Esophagus squamous epithelium (tissue), 5 donors: ENCODE measurements at regions not wholly inside any gene's neighbourhood (a gene's known extent, or its start where the extent isn't known, plus 50 kb on each side); places are given as distances from the start of the nearest gene placed in this dataset.

Experiments used
- DNase-seq: peaks from one replicate; lab custom pipeline; 2025; lab: John Stamatoyannopoulos, UW
- H3K27ac ChIP-seq, 4 donors: fragments of 200-600 bp; sonication (generic); one replicate each; pipeline ENCODE4 v1.5.1; 2016 to 2019; ENCODE audit warnings: mild to moderate bottlenecking in 1 of 4
- H3K27me3 ChIP-seq, 4 donors: fragments of 200-600 bp; sonication (generic); 1 replicate in 3 of 4; 2 replicates in 1 of 4; pipeline versions ENCODE4 v1.5.1 to v1.6.0; 2017 to 2021; ENCODE audit warnings: antibody characterized with exemption in 1 of 4
- H3K36me3 ChIP-seq, 3 donors: fragments of 200-600 bp; sonication (generic); one replicate each; pipeline ENCODE4 v1.5.1; 2016 to 2019
- H3K4me1 ChIP-seq, 3 donors: fragments of 200-600 bp; sonication (generic); one replicate each; pipeline ENCODE4 v1.5.1; 2017 to 2019
- H3K4me3 ChIP-seq, 4 donors: fragments of 200-600 bp; sonication (generic); 1 replicate in 3 of 4; 2 replicates in 1 of 4; pipeline ENCODE4 v1.5.1; 2016 to 2019; ENCODE audit warnings: mild to moderate bottlenecking in 2 of 4, moderate library complexity in 1 of 4
- H3K9me3 ChIP-seq, 3 donors: fragments of 200-600 bp; sonication (generic); one replicate each; pipeline ENCODE4 v1.5.1; 2016 to 2019
- POLR2A ChIP-seq, 4 donors: fragments of 450-650 bp; IDR thresholded peaks; one replicate each; pipeline ENCODE4 v1.6.1; 2017; ENCODE audit warnings: antibody characterized with exemption in 4 of 4, mild to moderate bottlenecking in 4 of 4, moderate library complexity in 3 of 4
- WGBS, 2 donors: methylation state at CpG; one replicate each; pipeline ENCODE4 v1.1.5; 2018; 5-methylcytosine and 5-hydroxymethylcytosine counted together
- intact Hi-C: fragments of 100-400 bp; cut with DNase I; formaldehyde crosslinking; loops from one replicate; pipeline ENCODE4 v1.15.0; 2022
- TF ChIP-seq, protein P1 (sequence below), 6 experiments: fragments of 450-650 bp in 4 of 6; fragments of 200-600 bp in 2 of 6; sonication (generic) in 2 of 6; IDR thresholded peaks; one replicate each; pipeline ENCODE4 v1.5.1; 2016 to 2019; ENCODE audit warnings: antibody characterized with exemption in 6 of 6, mild to moderate bottlenecking in 4 of 6, moderate library complexity in 4 of 6
- donor health status: DM: yes; HTN: yes; CAD: no.

DNA sequence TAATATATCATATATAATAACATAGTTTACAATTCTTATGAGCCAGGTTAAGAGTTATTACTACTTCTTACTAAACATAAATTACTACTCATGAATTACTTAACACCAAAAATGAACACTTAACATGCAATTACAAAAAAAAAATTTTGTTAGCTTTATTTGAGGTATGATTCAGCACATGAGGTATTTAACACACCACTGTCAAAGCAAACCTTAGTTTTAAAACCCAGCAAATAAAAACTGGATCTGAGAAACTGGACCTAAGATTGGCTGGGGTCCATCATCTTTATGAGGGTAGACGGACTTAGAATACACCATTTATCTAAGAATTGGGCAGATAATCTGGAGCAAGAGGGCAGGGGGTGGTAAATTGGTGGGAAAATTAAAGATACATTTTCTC is 81.8 kb upstream of the CREB1 start:
- H3K27ac ChIP-seq = no peak overlapping the region
- no peaks in the 10 kb centered on the region for H3K36me3 ChIP-seq
- 63 to 67% methylated on average over 1 of the region's 1 CpG for WGBS, 2 donors
- TF ChIP-seq, protein P1, sequence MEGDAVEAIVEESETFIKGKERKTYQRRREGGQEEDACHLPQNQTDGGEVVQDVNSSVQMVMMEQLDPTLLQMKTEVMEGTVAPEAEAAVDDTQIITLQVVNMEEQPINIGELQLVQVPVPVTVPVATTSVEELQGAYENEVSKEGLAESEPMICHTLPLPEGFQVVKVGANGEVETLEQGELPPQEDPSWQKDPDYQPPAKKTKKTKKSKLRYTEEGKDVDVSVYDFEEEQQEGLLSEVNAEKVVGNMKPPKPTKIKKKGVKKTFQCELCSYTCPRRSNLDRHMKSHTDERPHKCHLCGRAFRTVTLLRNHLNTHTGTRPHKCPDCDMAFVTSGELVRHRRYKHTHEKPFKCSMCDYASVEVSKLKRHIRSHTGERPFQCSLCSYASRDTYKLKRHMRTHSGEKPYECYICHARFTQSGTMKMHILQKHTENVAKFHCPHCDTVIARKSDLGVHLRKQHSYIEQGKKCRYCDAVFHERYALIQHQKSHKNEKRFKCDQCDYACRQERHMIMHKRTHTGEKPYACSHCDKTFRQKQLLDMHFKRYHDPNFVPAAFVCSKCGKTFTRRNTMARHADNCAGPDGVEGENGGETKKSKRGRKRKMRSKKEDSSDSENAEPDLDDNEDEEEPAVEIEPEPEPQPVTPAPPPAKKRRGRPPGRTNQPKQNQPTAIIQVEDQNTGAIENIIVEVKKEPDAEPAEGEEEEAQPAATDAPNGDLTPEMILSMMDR (IDR thresholded peaks at IDR 0.05) = no peak
- TF ChIP-seq POLR2A (IDR thresholded peaks at IDR 0.05) = no peak
- H3K4me1 ChIP-seq = no peaks in the 10 kb centered on the region
- H3K9me3 ChIP-seq = no peaks in the 10 kb centered on the region
- no peaks in the 10 kb centered on the region for H3K27me3 ChIP-seq
- intact Hi-C loops = no loop called here
- no peak for DNase-seq
- H3K4me3 ChIP-seq = no peak overlapping the region

DNA sequence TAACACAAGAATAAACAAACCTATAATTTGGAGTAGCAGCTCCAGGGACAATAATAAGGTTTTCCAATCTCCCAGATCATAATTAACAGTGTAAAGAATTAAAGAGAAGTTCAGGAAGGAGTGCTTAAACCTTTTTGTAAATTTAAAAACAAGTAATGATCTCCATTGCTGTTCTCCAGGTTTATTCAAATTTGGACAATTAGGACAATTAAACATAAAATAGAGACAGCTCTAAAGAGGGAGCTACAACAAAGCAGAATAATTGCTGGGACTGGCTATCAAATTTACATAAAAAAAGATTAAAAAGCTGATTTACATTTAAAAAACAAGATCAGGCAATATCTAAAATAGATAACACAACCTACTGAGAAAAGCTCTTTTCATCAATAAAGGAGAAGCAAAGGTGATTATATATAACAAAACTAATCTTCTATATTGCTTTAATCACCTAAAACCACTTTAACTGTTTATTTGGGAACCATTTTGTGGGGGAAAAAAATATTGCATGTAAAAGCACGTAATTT is 80.1 kb upstream of the CREB1 start:
- H3K27ac ChIP-seq = no peak overlapping the region
- WGBS, 2 donors = 88 to 94% methylated on average over 1 of the region's 1 CpG
- no peaks in the 10 kb centered on the region for H3K4me1 ChIP-seq
- intact Hi-C loops = no loop called here
- H3K36me3 ChIP-seq = no peaks in the 10 kb centered on the region
- no peaks in the 10 kb centered on the region for H3K9me3 ChIP-seq
- DNase-seq = no peak
- no peak overlapping the region for H3K4me3 ChIP-seq
- no peak for TF ChIP-seq POLR2A (IDR thresholded peaks at IDR 0.05)
- TF ChIP-seq, protein P1 (IDR thresholded peaks at IDR 0.05) = no peak
- H3K27me3 ChIP-seq = no peaks in the 10 kb centered on the region

DNA sequence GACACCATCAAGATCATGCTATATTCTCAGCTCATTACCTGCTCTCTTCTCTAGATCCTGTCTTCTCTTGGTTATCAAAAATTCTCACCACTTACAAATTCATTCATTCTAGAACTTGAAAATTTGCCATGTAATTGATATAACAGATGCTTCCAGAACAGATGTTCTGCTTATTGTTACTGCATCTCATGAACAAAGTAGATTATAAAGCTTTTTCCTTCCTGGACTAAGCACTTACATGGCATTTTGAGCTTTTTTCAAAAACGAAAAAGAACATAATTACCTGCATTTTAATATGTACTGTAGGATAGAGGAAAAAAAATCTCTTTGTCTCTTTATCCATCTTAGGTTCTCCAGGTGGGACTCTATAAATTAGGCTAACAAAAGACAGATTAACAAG is 79.6 kb upstream of the CREB1 start:
- no peak overlapping the region for H3K27ac ChIP-seq
- WGBS, 2 donors = 25 to 44% methylated on average over 1 of the region's 1 CpG
- H3K4me1 ChIP-seq = no peaks in the 10 kb centered on the region
- no peaks in the 10 kb centered on the region for H3K9me3 ChIP-seq
- no peak overlapping the region for H3K4me3 ChIP-seq
- intact Hi-C loops = no loop called here
- TF ChIP-seq, protein P1 (IDR thresholded peaks at IDR 0.05) = no peak
- no peaks in the 10 kb centered on the region for H3K27me3 ChIP-seq
- DNase-seq = no peak
- H3K36me3 ChIP-seq = no peaks in the 10 kb centered on the region

DNA sequence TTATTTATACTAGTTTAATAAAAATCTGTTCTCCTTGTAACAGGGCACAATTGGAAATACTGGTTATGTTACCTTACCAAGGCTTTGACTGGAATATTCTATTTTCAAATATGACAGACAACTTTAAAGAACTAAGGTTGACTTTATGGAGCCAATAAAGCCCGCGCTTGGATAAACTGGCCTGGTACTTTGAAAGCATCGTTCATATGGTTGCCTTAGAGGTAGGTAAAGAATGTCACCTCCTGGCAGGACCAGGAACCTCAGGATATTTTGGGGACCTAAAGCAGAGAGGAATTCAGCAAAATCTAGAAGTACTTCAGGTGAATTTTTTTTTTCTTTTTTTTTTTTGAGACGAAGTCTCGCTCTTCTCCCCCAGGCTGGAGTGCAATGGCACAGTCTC is 71.2 kb upstream of the CREB1 start:
- WGBS, 2 donors = 89 to 93% methylated on average over 3 to 5 of the region's 5 CpGs
- H3K27me3 ChIP-seq = no peaks in the 10 kb centered on the region
- no peaks in the 10 kb centered on the region for H3K4me1 ChIP-seq

DNA sequence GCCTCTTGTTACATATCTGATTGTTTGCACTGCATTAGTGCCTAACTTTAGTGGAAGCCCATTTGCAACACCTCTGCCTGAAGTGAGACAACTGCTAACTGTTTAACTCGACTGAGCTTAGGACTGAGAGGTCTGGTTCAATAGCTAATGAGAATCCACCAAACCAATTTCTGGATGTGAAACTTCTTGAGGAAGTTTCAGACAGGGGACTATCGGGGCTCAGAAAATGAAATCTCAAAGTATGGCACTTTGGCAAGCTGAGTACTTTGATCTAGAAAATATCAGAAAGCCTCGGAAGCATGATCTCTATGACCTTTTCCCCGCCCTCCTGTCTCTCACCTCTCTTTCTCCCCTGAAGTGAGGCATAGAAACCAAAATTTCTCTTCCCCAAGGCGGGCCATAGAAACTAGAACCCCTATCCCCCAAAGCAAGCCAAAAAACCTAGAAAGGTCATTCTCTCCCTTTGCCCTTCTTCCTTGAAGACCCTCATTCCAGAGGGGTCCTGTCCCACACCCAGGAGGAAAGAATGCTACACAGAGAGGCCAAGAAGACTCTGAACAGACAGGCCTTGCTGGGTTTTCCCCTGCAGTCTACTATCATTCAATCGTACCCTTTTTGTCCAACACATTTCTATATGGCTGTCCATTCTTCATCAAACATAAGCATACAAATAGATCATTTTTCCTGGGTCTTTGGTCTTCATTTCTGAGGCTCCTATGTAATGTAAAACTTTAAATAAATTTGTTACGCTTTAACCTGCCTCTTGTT is 69.6 kb upstream of the CREB1 start:
- whole genome bisulfite sequencing, 2 donors = 64 to 71% methylated on average over 7 of the region's 7 CpGs
- H3K4me3 ChIP-seq = no peak overlapping the region
- no peak overlapping the region for H3K27ac ChIP-seq
- no peaks in the 10 kb centered on the region for H3K9me3 ChIP-seq
- H3K4me1 ChIP-seq = no peaks in the 10 kb centered on the region
- no peak for DNase-seq
- no peak for TF ChIP-seq POLR2A (IDR thresholded peaks at IDR 0.05)
- TF ChIP-seq, protein P1 (IDR thresholded peaks at IDR 0.05) = no peak
- intact Hi-C loops = loop anchor here (10.0 kb wide), 1 partner anchor 295 kb away; the partner anchor contains the start of gene KLF7
- no peaks in the 10 kb centered on the region for H3K36me3 ChIP-seq
- no peaks in the 10 kb centered on the region for H3K27me3 ChIP-seq

More for the DNA sequence above, 71.2 kb upstream of the CREB1 start:
- Histone ChIP-seq H3K27ac (no peak overlapping the region), H3K4me3 (no peak overlapping the region), H3K36me3 (no peaks in the 10 kb centered on the region), H3K9me3 (no peaks in the 10 kb centered on the region)
- DNase-seq = no peak
- TF ChIP-seq, protein P1 (IDR thresholded peaks at IDR 0.05) = peak in 1 of 6 experiments; percentile 18
- no peak for TF ChIP-seq POLR2A (IDR thresholded peaks at IDR 0.05)
- intact Hi-C loops = no loop called here
